ENCODE measurements at regions not wholly inside any gene's neighbourhood (a gene's known extent, or its start where the extent isn't known, plus 50 kb on each side); places are given as distances from the start of the nearest gene placed in this dataset.

GRCh38 chr1:98426092-98426491 lies 235.4 kb upstream of the SNX7 start:
- TF ChIP-seq CTCF (IDR thresholded peaks at IDR 0.05) (no peak), POLR2A (IDR thresholded peaks at IDR 0.05) (no peak), POLR2AphosphoS5 (IDR thresholded peaks at IDR 0.05) (no peak)
